ENCODE measurements at regions not wholly inside any gene's neighbourhood (a gene's known extent, or its start where the extent isn't known, plus 50 kb on each side); places are given as distances from the start of the nearest gene placed in this dataset.

DNA sequence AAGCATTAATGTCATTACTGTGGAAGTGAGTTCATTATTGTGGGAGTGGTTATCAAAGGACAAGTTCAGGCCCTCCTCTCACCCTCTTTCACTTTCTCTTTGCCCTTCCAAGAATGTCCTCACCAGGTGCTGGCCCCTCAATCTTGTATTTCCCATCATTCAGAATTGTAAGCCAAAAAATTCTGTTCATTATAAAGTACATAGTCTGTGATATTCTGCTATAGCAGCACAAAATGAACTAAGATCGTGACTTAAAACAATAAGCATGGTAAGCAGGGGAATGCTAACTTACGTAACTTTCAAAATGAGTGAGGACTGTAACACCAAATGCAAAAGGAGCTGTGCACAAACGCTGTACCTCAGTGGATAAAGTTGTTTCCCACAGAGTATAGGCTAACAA lies 515.7 kb upstream of the BTBD3 start:
- no peak for TF ChIP-seq FOXM1 (IDR thresholded peaks at IDR 0.05; ENCODE audit: low read depth)
- TF ChIP-seq EP300 (IDR thresholded peaks at IDR 0.05; ENCODE audit: borderline replicate concordance in 1 of 2, low read depth in 1 of 2, low read length in 1 of 2): no peak
- TF ChIP-seq NFIC (IDR thresholded peaks at IDR 0.05; ENCODE audit: borderline replicate concordance): no peak
- TF ChIP-seq, protein P1, sequence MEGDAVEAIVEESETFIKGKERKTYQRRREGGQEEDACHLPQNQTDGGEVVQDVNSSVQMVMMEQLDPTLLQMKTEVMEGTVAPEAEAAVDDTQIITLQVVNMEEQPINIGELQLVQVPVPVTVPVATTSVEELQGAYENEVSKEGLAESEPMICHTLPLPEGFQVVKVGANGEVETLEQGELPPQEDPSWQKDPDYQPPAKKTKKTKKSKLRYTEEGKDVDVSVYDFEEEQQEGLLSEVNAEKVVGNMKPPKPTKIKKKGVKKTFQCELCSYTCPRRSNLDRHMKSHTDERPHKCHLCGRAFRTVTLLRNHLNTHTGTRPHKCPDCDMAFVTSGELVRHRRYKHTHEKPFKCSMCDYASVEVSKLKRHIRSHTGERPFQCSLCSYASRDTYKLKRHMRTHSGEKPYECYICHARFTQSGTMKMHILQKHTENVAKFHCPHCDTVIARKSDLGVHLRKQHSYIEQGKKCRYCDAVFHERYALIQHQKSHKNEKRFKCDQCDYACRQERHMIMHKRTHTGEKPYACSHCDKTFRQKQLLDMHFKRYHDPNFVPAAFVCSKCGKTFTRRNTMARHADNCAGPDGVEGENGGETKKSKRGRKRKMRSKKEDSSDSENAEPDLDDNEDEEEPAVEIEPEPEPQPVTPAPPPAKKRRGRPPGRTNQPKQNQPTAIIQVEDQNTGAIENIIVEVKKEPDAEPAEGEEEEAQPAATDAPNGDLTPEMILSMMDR (IDR thresholded peaks at IDR 0.05): no peak
- TF ChIP-seq TCF12 (IDR thresholded peaks at IDR 0.05): no peak
